Neutrophil (primary cell): ENCODE measurements at regions not wholly inside any gene's neighbourhood (a gene's known extent, or its start where the extent isn't known, plus 50 kb on each side); places are given as distances from the start of the nearest gene placed in this dataset.

Experiments
- H3K27ac ChIP-seq: fragments of 200-600 bp; sonication (generic); 2 replicates; pipeline ENCODE4 v1.5.1; 2016; ENCODE audit warnings: mild to moderate bottlenecking, moderate library complexity
- H3K27me3 ChIP-seq: fragments of 200-600 bp; sonication (generic); 2 replicates; pipeline ENCODE4 v1.6.0; 2016; ENCODE audit warnings: mild to moderate bottlenecking
- H3K36me3 ChIP-seq: fragments of 200-600 bp; sonication (generic); 2 replicates; pipeline ENCODE4 v1.5.1; 2017
- H3K4me1 ChIP-seq, 2 experiments: fragments of 200-600 bp in 1 of 2; sonication (generic) in 1 of 2; 1 replicate in 1 of 2; 2 replicates in 1 of 2; pipeline versions ENCODE4 v1.5.1 to v1.6.1; 2013 to 2016; ENCODE audit warnings: low read depth in 1 of 2, low read length in 1 of 2, mild to moderate bottlenecking in 1 of 2, moderate library complexity in 1 of 2; ENCODE audit not compliant: control insufficient read depth in 1 of 2, insufficient read depth in 1 of 2
- H3K4me3 ChIP-seq, 2 experiments: fragments of 200-600 bp in 1 of 2; sonication (generic) in 1 of 2; 1 replicate in 1 of 2; 2 replicates in 1 of 2; pipeline ENCODE4 v1.5.1; 2013 to 2016; ENCODE audit warnings: low read depth in 1 of 2, low read length in 1 of 2, mild to moderate bottlenecking in 1 of 2, moderate library complexity in 1 of 2
- H3K9me3 ChIP-seq: fragments of 200-600 bp; sonication (generic); 2 replicates; pipeline ENCODE4 v1.5.1; 2016
- CTCF ChIP-seq: fragments of 200-600 bp; sonication (generic); IDR thresholded peaks from 2 replicates; pipeline ENCODE4 v1.5.1; 2016; ENCODE audit warnings: antibody characterized with exemption

GRCh38 chr21:24910591-24910990 lies 696.7 kb downstream of the MRPL39 start:
- Histone ChIP-seq H3K9me3 (no peaks in the 10 kb centered on the region), H3K4me1 (no peaks in the 10 kb centered on the region), H3K27ac (no peak overlapping the region), H3K4me3 (no peak overlapping the region), H3K27me3 (no peaks in the 10 kb centered on the region), H3K36me3 (no peaks in the 10 kb centered on the region)
- no peak for TF ChIP-seq CTCF

- TF ChIP-seq CTCF, result no peak
- Histone ChIP-seq H3K4me1 (no peaks in the 10 kb centered on the region), H3K36me3 (no peaks in the 10 kb centered on the region), H3K9me3 (no peaks in the 10 kb centered on the region), H3K27ac (no peak overlapping the region), H3K27me3 (no peaks in the 10 kb centered on the region), H3K4me3 (no peak overlapping the region)
These were observed 703.2 kb downstream of the MRPL39 start for GRCh38 chr21:24903994-24904635.

GRCh38 chr21:24899138-24899537 lies 708.1 kb downstream of the MRPL39 start:
- Histone ChIP-seq H3K27ac (no peak overlapping the region), H3K9me3 (no peaks in the 10 kb centered on the region), H3K4me3 (no peak overlapping the region), H3K27me3 (no peaks in the 10 kb centered on the region), H3K4me1 (no peaks in the 10 kb centered on the region), H3K36me3 (no peaks in the 10 kb centered on the region)
- TF ChIP-seq CTCF, result no peak

GRCh38 chr21:24897883-24898282 lies 709.4 kb downstream of the MRPL39 start:
- H3K4me1 ChIP-seq, result no peaks in the 10 kb centered on the region
- no peak overlapping the region for H3K4me3 ChIP-seq
- H3K9me3 ChIP-seq, result no peaks in the 10 kb centered on the region
- H3K27ac ChIP-seq, result no peak overlapping the region
- TF ChIP-seq CTCF, result no peak
- H3K36me3 ChIP-seq, result no peaks in the 10 kb centered on the region
- H3K27me3 ChIP-seq, result no peaks in the 10 kb centered on the region

GRCh38 chr21:24896735-24897124 lies 710.6 kb downstream of the MRPL39 start:
- H3K27ac ChIP-seq, result no peak overlapping the region
- no peak for TF ChIP-seq CTCF
- H3K27me3 ChIP-seq, result no peaks in the 10 kb centered on the region
- H3K9me3 ChIP-seq, result no peaks in the 10 kb centered on the region
- no peaks in the 10 kb centered on the region for H3K4me1 ChIP-seq
- H3K36me3 ChIP-seq, result no peaks in the 10 kb centered on the region
- no peak overlapping the region for H3K4me3 ChIP-seq
